OCI-LY1 (cell line): ENCODE measurements at regions not wholly inside any gene's neighbourhood (a gene's known extent, or its start where the extent isn't known, plus 50 kb on each side); places are given as distances from the start of the nearest gene placed in this dataset.
"Not testable (repeated sequence)": the region's sequence is repeated elsewhere in the genome, so short reads cannot be mapped to it uniquely, and the experiment has no call there.

Experiments
- H2AFZ ChIP-seq: fragments of 200-600 bp; sonication (generic), shearing (Covaris generic); 2 replicates; pipeline ENCODE4 v1.6.0; 2014; ENCODE audit warnings: antibody characterized with exemption, mild to moderate bottlenecking, low read length
- H3F3A ChIP-seq: fragments of 200-600 bp; sonication (generic), shearing (Covaris generic); 2 replicates; pipeline ENCODE4 v1.6.0; 2014; ENCODE audit warnings: mild to moderate bottlenecking, antibody characterized with exemption, low read length, moderate library complexity; ENCODE audit not compliant: insufficient read depth
- H3K27ac ChIP-seq: fragments of 200-600 bp; sonication (generic); 2 replicates; pipeline ENCODE4 v1.5.1; 2014; ENCODE audit warnings: low read length, mixed run types, mild to moderate bottlenecking, low read depth; ENCODE audit not compliant: poor library complexity, severe bottlenecking
- H3K27me3 ChIP-seq: fragments of 200-600 bp; sonication (generic); 2 replicates; pipeline ENCODE4 v1.6.0; 2014; ENCODE audit warnings: antibody characterized with exemption, mild to moderate bottlenecking, low read length, moderate library complexity; ENCODE audit not compliant: insufficient read depth
- H3K36me3 ChIP-seq: fragments of 200-600 bp; sonication (generic); 2 replicates; pipeline ENCODE4 v1.6.1; 2014; ENCODE audit warnings: mild to moderate bottlenecking, antibody characterized with exemption, low read length, moderate library complexity, mixed read lengths; ENCODE audit not compliant: insufficient read depth
- H3K4me1 ChIP-seq: fragments of 200-600 bp; sonication (generic); 2 replicates; pipeline ENCODE4 v1.5.1; 2014; ENCODE audit warnings: mild to moderate bottlenecking, low read length, moderate library complexity; ENCODE audit not compliant: insufficient read depth, severe bottlenecking
- H3K4me2 ChIP-seq: fragments of 200-600 bp; sonication (generic), shearing (Covaris generic); 2 replicates; pipeline ENCODE4 v1.6.1; 2014; ENCODE audit warnings: low read length
- H3K4me3 ChIP-seq: fragments of 200-600 bp; sonication (generic); 2 replicates; pipeline ENCODE4 v1.5.1; 2014; ENCODE audit warnings: low read length, low read depth, mild to moderate bottlenecking, mixed read lengths; ENCODE audit not compliant: poor library complexity, severe bottlenecking
- H3K79me2 ChIP-seq: fragments of 200-600 bp; shearing (Covaris generic); 2 replicates; pipeline ENCODE4 v1.6.1; 2016; ENCODE audit warnings: mixed run types, low read length, mixed read lengths; ENCODE audit not compliant: insufficient read depth
- H3K9ac ChIP-seq: fragments of 200-600 bp; sonication (generic), shearing (Covaris generic); 2 replicates; pipeline ENCODE4 v1.6.1; 2014; ENCODE audit warnings: mild to moderate bottlenecking, low read length, mixed read lengths
- H3K9me2 ChIP-seq: fragments of 200-600 bp; sonication (generic), shearing (Covaris generic); 2 replicates; pipeline ENCODE4 v1.6.1; 2014; ENCODE audit warnings: low read depth, mild to moderate bottlenecking, low read length, mixed read lengths
- H3K9me3 ChIP-seq: fragments of 200-600 bp; shearing (Covaris generic); 2 replicates; pipeline ENCODE4 v1.6.1; 2014; ENCODE audit warnings: low read length, mixed read lengths
- H4K20me1 ChIP-seq: fragments of 200-600 bp; sonication (generic), shearing (Covaris generic); 2 replicates; pipeline ENCODE4 v1.6.0; 2016; ENCODE audit warnings: mild to moderate bottlenecking, low read length; ENCODE audit not compliant: insufficient read depth
- EZH2 ChIP-seq: fragments of 200-600 bp; sonication (generic), shearing (Covaris generic); IDR thresholded peaks from 2 replicates; pipeline ENCODE4 v1.8.0; 2017; ENCODE audit warnings: borderline replicate concordance, mixed run types, mild to moderate bottlenecking, antibody characterized with exemption, low read length, moderate library complexity, mixed read lengths
- TF ChIP-seq, protein P1 (sequence below): fragments of 200-600 bp; sonication (generic), shearing (Covaris generic); IDR thresholded peaks from 2 replicates; pipeline ENCODE4 v1.5.1; 2017; ENCODE audit warnings: mild to moderate bottlenecking, antibody characterized with exemption, low read length, moderate library complexity, mixed read lengths

DNA sequence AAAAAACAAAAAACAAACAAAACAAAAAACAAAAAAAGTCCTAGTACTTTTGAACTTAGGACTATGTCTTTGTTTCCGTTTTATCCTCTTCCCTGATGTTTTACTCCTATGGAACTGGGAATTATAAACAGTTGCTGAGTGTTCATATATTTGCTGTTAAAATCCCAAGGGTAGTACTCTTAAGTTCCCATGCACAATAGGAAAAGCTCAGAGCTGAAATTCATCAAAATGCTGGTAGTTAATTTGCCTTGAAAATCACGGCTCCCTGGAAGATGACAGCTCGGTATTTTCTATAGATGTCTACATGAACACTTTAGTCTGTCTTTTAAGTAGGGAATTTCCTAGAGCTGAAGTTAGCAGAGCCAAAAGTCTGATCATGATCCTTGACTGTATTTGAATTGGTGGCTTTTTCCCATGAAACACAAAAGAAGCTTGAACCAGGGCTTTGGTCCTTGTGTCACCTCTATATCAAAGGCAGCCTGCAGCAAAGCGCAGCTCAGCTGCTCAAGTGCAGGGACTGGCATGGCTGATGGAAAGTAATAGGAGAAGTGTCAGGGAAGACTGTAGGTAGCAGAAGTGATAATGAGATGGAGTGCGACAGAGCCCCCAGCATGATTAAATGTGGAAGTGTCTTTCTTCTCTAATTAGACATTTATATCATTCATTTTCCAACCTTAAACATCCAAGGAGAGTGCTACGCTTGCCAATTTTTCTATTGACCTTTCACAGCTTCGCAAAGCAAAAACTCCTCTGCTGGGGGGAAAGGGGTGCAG, 310.9 kb downstream of the TRIM36 start:
- no peaks in the 10 kb centered on the region for H3K4me1 ChIP-seq
- H3K4me2 ChIP-seq, result no peak overlapping the region
- no peaks in the 10 kb centered on the region for H3F3A ChIP-seq
- no peaks in the 10 kb centered on the region for H4K20me1 ChIP-seq
- no peaks in the 10 kb centered on the region for H3K79me2 ChIP-seq
- no peaks in the 10 kb centered on the region for H3K9me3 ChIP-seq
- H2AFZ ChIP-seq, result no peak overlapping the region
- no peaks in the 10 kb centered on the region for H3K9me2 ChIP-seq
- no peaks in the 10 kb centered on the region for H3K27me3 ChIP-seq
- no peaks in the 10 kb centered on the region for H3K36me3 ChIP-seq
- no peak for TF ChIP-seq EZH2
- TF ChIP-seq, protein P1, sequence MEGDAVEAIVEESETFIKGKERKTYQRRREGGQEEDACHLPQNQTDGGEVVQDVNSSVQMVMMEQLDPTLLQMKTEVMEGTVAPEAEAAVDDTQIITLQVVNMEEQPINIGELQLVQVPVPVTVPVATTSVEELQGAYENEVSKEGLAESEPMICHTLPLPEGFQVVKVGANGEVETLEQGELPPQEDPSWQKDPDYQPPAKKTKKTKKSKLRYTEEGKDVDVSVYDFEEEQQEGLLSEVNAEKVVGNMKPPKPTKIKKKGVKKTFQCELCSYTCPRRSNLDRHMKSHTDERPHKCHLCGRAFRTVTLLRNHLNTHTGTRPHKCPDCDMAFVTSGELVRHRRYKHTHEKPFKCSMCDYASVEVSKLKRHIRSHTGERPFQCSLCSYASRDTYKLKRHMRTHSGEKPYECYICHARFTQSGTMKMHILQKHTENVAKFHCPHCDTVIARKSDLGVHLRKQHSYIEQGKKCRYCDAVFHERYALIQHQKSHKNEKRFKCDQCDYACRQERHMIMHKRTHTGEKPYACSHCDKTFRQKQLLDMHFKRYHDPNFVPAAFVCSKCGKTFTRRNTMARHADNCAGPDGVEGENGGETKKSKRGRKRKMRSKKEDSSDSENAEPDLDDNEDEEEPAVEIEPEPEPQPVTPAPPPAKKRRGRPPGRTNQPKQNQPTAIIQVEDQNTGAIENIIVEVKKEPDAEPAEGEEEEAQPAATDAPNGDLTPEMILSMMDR, result no peak
- no peak overlapping the region for H3K9ac ChIP-seq
- no peak overlapping the region for H3K4me3 ChIP-seq
- no peak overlapping the region for H3K27ac ChIP-seq

DNA sequence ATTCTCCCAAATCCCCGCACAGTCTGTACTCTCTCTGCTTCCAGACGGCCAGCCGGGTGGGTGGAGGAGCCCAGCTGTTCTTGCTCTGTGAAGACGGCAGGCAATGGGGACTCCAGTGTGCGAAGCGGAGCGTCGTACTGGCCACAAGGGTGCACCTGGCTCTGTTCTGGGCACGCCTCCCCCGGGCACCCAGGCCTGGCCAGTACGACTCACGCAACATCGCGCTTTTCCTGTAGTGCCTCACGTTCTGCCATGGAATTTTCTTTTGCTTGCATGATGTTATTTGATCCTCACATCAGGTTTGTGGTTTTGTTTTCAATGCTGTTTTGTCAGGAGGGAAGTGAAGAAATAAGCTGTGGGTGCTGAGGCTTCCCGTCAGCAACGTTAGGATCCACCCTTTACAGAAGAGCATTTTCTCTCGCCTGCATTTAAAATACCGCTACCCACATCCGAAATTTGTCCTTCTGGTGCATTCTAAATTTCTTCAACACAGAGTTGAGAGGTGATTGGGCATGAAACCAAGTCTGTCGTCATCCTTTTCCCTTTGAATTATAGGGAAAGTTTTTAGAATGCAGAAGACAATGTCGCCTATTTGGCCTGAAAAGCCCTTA, 311.7 kb downstream of the TRIM36 start:
- Histone ChIP-seq H3K4me1 (no peaks in the 10 kb centered on the region), H3K9me3 (no peaks in the 10 kb centered on the region), H3K4me3 (no peak overlapping the region), H4K20me1 (no peaks in the 10 kb centered on the region), H3K79me2 (no peaks in the 10 kb centered on the region), H3K36me3 (no peaks in the 10 kb centered on the region), H3K4me2 (no peak overlapping the region), H3F3A (no peaks in the 10 kb centered on the region), H2AFZ (no peak overlapping the region), H3K27me3 (no peaks in the 10 kb centered on the region), H3K9me2 (no peaks in the 10 kb centered on the region), H3K27ac (no peak overlapping the region), H3K9ac (no peak overlapping the region)
- TF ChIP-seq, protein P1, result no peak
- no peak for TF ChIP-seq EZH2

DNA sequence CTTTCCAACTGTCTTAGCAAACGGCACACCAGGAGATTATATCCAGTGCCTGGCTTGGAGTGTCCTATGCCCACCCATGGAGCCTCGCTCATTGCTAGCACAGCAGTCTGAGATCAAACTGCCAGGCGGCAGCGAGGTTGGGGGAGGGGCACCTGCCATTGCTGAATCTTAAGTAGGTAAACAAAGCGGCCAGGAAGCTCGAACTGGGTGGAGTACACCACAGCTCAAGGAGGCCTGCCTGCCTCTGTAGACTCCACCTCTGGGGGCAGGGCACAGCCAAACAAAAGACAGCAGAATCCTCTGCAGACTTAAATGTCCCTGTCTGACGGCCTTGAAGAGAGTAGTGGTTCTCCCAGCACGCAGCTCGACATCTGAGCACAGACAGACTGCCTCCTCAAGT, 325.0 kb downstream of the TRIM36 start:
- not testable (repeated sequence) for H3K4me2 ChIP-seq, H3F3A ChIP-seq, H3K4me1 ChIP-seq, H3K27ac ChIP-seq, H3K9ac ChIP-seq, H2AFZ ChIP-seq, H3K36me3 ChIP-seq, H3K9me2 ChIP-seq, H3K9me3 ChIP-seq, H3K4me3 ChIP-seq, H3K27me3 ChIP-seq, H4K20me1 ChIP-seq, H3K79me2 ChIP-seq

DNA sequence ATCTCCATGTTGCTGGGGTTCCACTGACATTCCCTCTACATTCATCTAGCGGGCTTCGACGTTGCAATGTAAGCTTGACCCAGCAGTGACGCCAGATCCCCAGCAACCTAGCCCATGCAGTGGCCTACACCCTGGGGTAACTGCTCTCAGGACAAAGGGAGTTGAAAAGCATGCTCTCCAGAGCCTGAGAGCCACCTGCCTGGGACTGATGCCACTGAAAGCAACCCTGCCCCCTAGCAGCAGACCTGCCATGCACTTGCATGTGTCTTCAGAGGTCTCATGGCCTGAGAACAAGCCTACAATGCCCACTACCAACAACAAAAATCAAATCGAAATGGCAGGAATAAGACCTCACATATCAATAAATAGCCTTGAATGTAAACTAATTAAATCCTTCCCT, 330.3 kb downstream of the TRIM36 start:
- TF ChIP-seq, protein P1, result no peak
- no peak for TF ChIP-seq EZH2
- H2AFZ ChIP-seq, result no peak overlapping the region

More for the DNA sequence above, 330.3 kb downstream of the TRIM36 start:
- Histone ChIP-seq H3K9ac (no peak overlapping the region), H3K9me3 (no peaks in the 10 kb centered on the region), H3K4me3 (no peak overlapping the region), H3K4me2 (no peak overlapping the region), H3K27ac (no peak overlapping the region), H3F3A (no peaks in the 10 kb centered on the region), H3K36me3 (no peaks in the 10 kb centered on the region), H3K4me1 (no peaks in the 10 kb centered on the region), H3K9me2 (no peaks in the 10 kb centered on the region), H3K79me2 (no peaks in the 10 kb centered on the region), H3K27me3 (no peaks in the 10 kb centered on the region), H4K20me1 (no peaks in the 10 kb centered on the region)
